Fibroblast of lung (primary cell): ENCODE measurements at regions not wholly inside any gene's neighbourhood (a gene's known extent, or its start where the extent isn't known, plus 50 kb on each side); places are given as distances from the start of the nearest gene placed in this dataset.

Source experiments
- DNase-seq, 2 donors: peaks; one replicate each; pipeline versions ENCODE4 v3.0.0 to v3.0.0-alpha.2; 2010; ENCODE audit warnings: low read depth in 2 of 2
- H2AFZ ChIP-seq: 2 replicates; pipeline ENCODE4 v1.5.1; 2012; ENCODE audit warnings: low read length, control low read depth, inconsistent platforms
- H3K27ac ChIP-seq: 2 replicates; pipeline ENCODE4 v1.5.1; 2011; ENCODE audit warnings: low read length, control low read depth; ENCODE audit not compliant: insufficient read depth
- H3K27me3 ChIP-seq: 2 replicates; pipeline ENCODE4 v1.5.1; 2011; ENCODE audit warnings: mild to moderate bottlenecking, low read length; ENCODE audit not compliant: control insufficient read depth, insufficient read depth
- H3K36me3 ChIP-seq: 2 replicates; pipeline ENCODE4 v1.5.1; 2011; ENCODE audit warnings: low read length; ENCODE audit not compliant: control insufficient read depth, insufficient read depth
- H3K4me1 ChIP-seq: 2 replicates; pipeline ENCODE4 v1.5.1; 2011; ENCODE audit warnings: low read length; ENCODE audit not compliant: control insufficient read depth, insufficient read depth; ENCODE audit errors: extremely low read depth
- H3K4me2 ChIP-seq: 2 replicates; pipeline ENCODE4 v1.5.1; 2011; ENCODE audit warnings: low read length, control low read depth; ENCODE audit not compliant: insufficient read depth; ENCODE audit errors: extremely low read depth
- H3K4me3 ChIP-seq, 4 experiments: fragments of 200-600 bp in 1 of 4; sonication (generic) in 1 of 4; replicated peaks in 1 of 4; 2 replicates each; pipeline ENCODE4 v1.5.1; 2011 to 2016; ENCODE audit warnings: low read length in 4 of 4, low read depth in 3 of 4, mild to moderate bottlenecking in 3 of 4, control low read depth in 2 of 4, inconsistent platforms in 1 of 4, mixed read lengths in 1 of 4; ENCODE audit not compliant: insufficient read depth in 1 of 4; ENCODE audit errors: control extremely low read depth in 1 of 4
- H3K79me2 ChIP-seq: 2 replicates; pipeline ENCODE4 v1.5.1; 2012; ENCODE audit warnings: mild to moderate bottlenecking, low read length, inconsistent platforms; ENCODE audit not compliant: control insufficient read depth, insufficient read depth
- H3K9ac ChIP-seq: 2 replicates; pipeline ENCODE4 v1.5.1; 2011; ENCODE audit warnings: mild to moderate bottlenecking, low read length, control low read depth; ENCODE audit not compliant: insufficient read depth
- H3K9me3 ChIP-seq: 2 replicates; pipeline ENCODE4 v1.5.1; 2012; ENCODE audit warnings: low read depth, low read length; ENCODE audit not compliant: control insufficient read depth, insufficient read depth
- H4K20me1 ChIP-seq: 2 replicates; pipeline ENCODE4 v1.5.1; 2011; ENCODE audit warnings: low read length; ENCODE audit not compliant: control insufficient read depth, insufficient read depth; ENCODE audit errors: extremely low read depth
- CTCF ChIP-seq, 2 donors: IDR thresholded peaks in 1 of 2; conservative IDR thresholded peaks in 1 of 2; 1 replicate in 1 of 2; 2 replicates in 1 of 2; pipeline ENCODE4 v1.5.1; 2011 to 2012; ENCODE audit warnings: low read length in 2 of 2, control low read depth in 1 of 2, inconsistent platforms in 1 of 2, low read depth in 1 of 2, mild to moderate bottlenecking in 1 of 2
- EZH2 ChIP-seq: IDR thresholded peaks from 2 replicates; pipeline ENCODE4 v1.5.1; 2012; ENCODE audit warnings: low read length, control low read depth, mild to moderate bottlenecking; ENCODE audit errors: missing control alignments

- no peaks in the 10 kb centered on the region for H3K36me3 ChIP-seq
- peaks cover 29% of the 10 kb centered on the region for H3K4me1 ChIP-seq
- no peaks in the 10 kb centered on the region for H4K20me1 ChIP-seq
- no peak for DNase-seq
- H3K9ac ChIP-seq, result no peak overlapping the region
- H2AFZ ChIP-seq, result no peak overlapping the region
- H3K79me2 ChIP-seq, result no peaks in the 10 kb centered on the region
- no peaks in the 10 kb centered on the region for H3K27me3 ChIP-seq
- TF ChIP-seq EZH2 (no peak), CTCF (conservative IDR thresholded peaks at IDR 0.05 in 1 of 2, IDR thresholded peaks at IDR 0.05 in 1 of 2; ENCODE audit: low read depth in 1 of 2, low read length in 2 of 2) (no peak)
- no peak overlapping the region for H3K4me3 ChIP-seq
- H3K9me3 ChIP-seq, result no peaks in the 10 kb centered on the region
- peak overlapping the region; percentile 44 for H3K27ac ChIP-seq
- H3K4me2 ChIP-seq, result peak overlapping the region; percentile 29
Observed at GRCh38 chr18:22469926-22470247, 52.2 kb upstream of the CTAGE1 start.

- Histone ChIP-seq H3K79me2 (no peaks in the 10 kb centered on the region), H3K36me3 (no peaks in the 10 kb centered on the region), H3K4me2 (no peak overlapping the region), H3K27ac (peak overlapping the region; percentile 44), H3K4me3 (no peak overlapping the region), H2AFZ (no peak overlapping the region), H3K4me1 (peaks cover 29% of the 10 kb centered on the region), H3K27me3 (no peaks in the 10 kb centered on the region), H3K9ac (no peak overlapping the region), H4K20me1 (no peaks in the 10 kb centered on the region), H3K9me3 (no peaks in the 10 kb centered on the region)
- TF ChIP-seq CTCF (conservative IDR thresholded peaks at IDR 0.05 in 1 of 2, IDR thresholded peaks at IDR 0.05 in 1 of 2; ENCODE audit: low read depth in 1 of 2, low read length in 2 of 2) (no peak), EZH2 (no peak)
- DNase-seq, result peak; percentile 88 to 91
Observed at GRCh38 chr18:22470248-22471235, 52.8 kb upstream of the CTAGE1 start.

GRCh38 chr18:22471546-22472131 is 53.9 kb upstream of the CTAGE1 start:
- Histone ChIP-seq H3K9ac (no peak overlapping the region), H4K20me1 (no peaks in the 10 kb centered on the region), H3K4me3 (no peak overlapping the region), H3K4me2 (no peak overlapping the region), H3K4me1 (peaks cover 25% of the 10 kb centered on the region), H3K27ac (peak overlapping the region; percentile 7), H3K27me3 (no peaks in the 10 kb centered on the region), H3K36me3 (no peaks in the 10 kb centered on the region), H2AFZ (no peak overlapping the region), H3K79me2 (no peaks in the 10 kb centered on the region), H3K9me3 (no peaks in the 10 kb centered on the region)
- peak; percentile 44 to 71 for DNase-seq
- TF ChIP-seq CTCF (conservative IDR thresholded peaks at IDR 0.05 in 1 of 2, IDR thresholded peaks at IDR 0.05 in 1 of 2; ENCODE audit: low read depth in 1 of 2, low read length in 2 of 2) (no peak), EZH2 (no peak)
